Calu3 (cell line): ENCODE measurements at regions not wholly inside any gene's neighbourhood (a gene's known extent, or its start where the extent isn't known, plus 50 kb on each side); places are given as distances from the start of the nearest gene placed in this dataset.

Experiments
- BruUV-seq: library from RNA; stranded (reverse); fragments of 400-500 nt; replicated peaks from 2 replicates; lab custom pipeline; 2021; lab: Mats Ljungman, UMichigan
- CTCF ChIA-PET: fragments of 300-600 bp; sonication (Branson Sonifier 250); formaldehyde crosslinking; loops from one replicate; lab custom pipeline; 2022; ENCODE audit warnings: antibody characterized with exemption; lab: Charles Lee
- DNase-seq: peaks from one replicate; pipeline ENCODE4 v3.0.0; 2022
- H3K27ac Mint-ChIP-seq: one replicate; pipeline ENCODE4 v1.8.0; 2022; ENCODE audit warnings: mixed read lengths; ENCODE audit not compliant: unreplicated experiment
- H3K27me3 Mint-ChIP-seq: one replicate; pipeline ENCODE4 v1.8.0; 2022; ENCODE audit warnings: mixed read lengths; ENCODE audit not compliant: unreplicated experiment
- H3K36me3 Mint-ChIP-seq: one replicate; pipeline ENCODE4 v1.8.0; 2022; ENCODE audit warnings: mild to moderate bottlenecking, moderate library complexity, mixed read lengths; ENCODE audit not compliant: insufficient read depth, unreplicated experiment
- H3K4me1 Mint-ChIP-seq: one replicate; pipeline ENCODE4 v1.8.0; 2022; ENCODE audit warnings: mild to moderate bottlenecking, low read depth, mixed read lengths; ENCODE audit not compliant: unreplicated experiment
- H3K4me3 Mint-ChIP-seq: one replicate; pipeline ENCODE4 v1.8.0; 2022; ENCODE audit warnings: mild to moderate bottlenecking, low read depth, moderate library complexity, mixed read lengths; ENCODE audit not compliant: unreplicated experiment
- H3K9me3 Mint-ChIP-seq: one replicate; pipeline ENCODE4 v1.8.0; 2022; ENCODE audit warnings: low read depth, mixed read lengths; ENCODE audit not compliant: unreplicated experiment
- CTCF ChIP-seq: fragments of 200-600 bp; IDR thresholded peaks from one replicate; pipeline ENCODE4 v1.8.0; 2022; ENCODE audit warnings: antibody characterized with exemption; ENCODE audit not compliant: unreplicated experiment
- intact Hi-C: fragments of 100-400 bp; cut with micrococcal nuclease; formaldehyde crosslinking; loops from one replicate; pipeline ENCODE4 v1.10.0; 2022; ENCODE audit not compliant: unreplicated experiment

- Mint-ChIP-seq H3K4me1 (peaks cover 26% of the 10 kb centered on the region), H3K27ac (no peak overlapping the region), H3K9me3 (no peaks in the 10 kb centered on the region), H3K4me3 (no peak overlapping the region), H3K36me3 (peaks cover 4% of the 10 kb centered on the region), H3K27me3 (no peaks in the 10 kb centered on the region)
- CTCF ChIA-PET: interaction anchor here (1.4 kb wide), 1 partner anchor 19 kb away, joined by 5 read pairs; no protein-coding TSS in a partner anchor
- intact Hi-C loops: no loop called here
- no peak for TF ChIP-seq CTCF
- no TSS peak for BruUV-seq
- DNase-seq: no peak
Observed at GRCh38 chr2:55114597-55114996, 64.3 kb upstream of the RTN4 start.

GRCh38 chr2:55114082-55114481, 63.8 kb upstream of the RTN4 start:
- TF ChIP-seq CTCF: no peak
- peaks cover 6% of the 10 kb centered on the region for H3K36me3 Mint-ChIP-seq
- intact Hi-C loops: no loop called here
- no peaks in the 10 kb centered on the region for H3K9me3 Mint-ChIP-seq
- peaks cover 31% of the 10 kb centered on the region for H3K4me1 Mint-ChIP-seq
- H3K27me3 Mint-ChIP-seq: no peaks in the 10 kb centered on the region
- no TSS peak for BruUV-seq
- H3K27ac Mint-ChIP-seq: no peak overlapping the region
- no peak overlapping the region for H3K4me3 Mint-ChIP-seq
- CTCF ChIA-PET: no interaction called here
- DNase-seq: no peak

- CTCF ChIA-PET: no interaction called here
- no TSS peak for BruUV-seq
- intact Hi-C loops: no loop called here
Observed at GRCh38 chr2:55112229-55113031, 62.2 kb upstream of the RTN4 start.

GRCh38 chr2:55111570-55112228, 61.4 kb upstream of the RTN4 start:
- no peak for DNase-seq
- CTCF ChIA-PET: no interaction called here
- BruUV-seq: no TSS peak
- no peak for TF ChIP-seq CTCF
- intact Hi-C loops: no loop called here
- H3K9me3 Mint-ChIP-seq: no peaks in the 10 kb centered on the region
- no peak overlapping the region for H3K4me3 Mint-ChIP-seq
- no peak overlapping the region for H3K27ac Mint-ChIP-seq
- no peaks in the 10 kb centered on the region for H3K27me3 Mint-ChIP-seq
- H3K4me1 Mint-ChIP-seq: peaks cover 43% of the 10 kb centered on the region
- peaks cover 6% of the 10 kb centered on the region for H3K36me3 Mint-ChIP-seq

More at GRCh38 chr2:55112229-55113031, 62.2 kb upstream of the RTN4 start:
- H3K36me3 Mint-ChIP-seq: peaks cover 6% of the 10 kb centered on the region
- no peaks in the 10 kb centered on the region for H3K9me3 Mint-ChIP-seq
- H3K4me1 Mint-ChIP-seq: peaks cover 40% of the 10 kb centered on the region
- H3K27me3 Mint-ChIP-seq: no peaks in the 10 kb centered on the region
- no peak overlapping the region for H3K27ac Mint-ChIP-seq
- DNase-seq: no peak
- no peak overlapping the region for H3K4me3 Mint-ChIP-seq
- TF ChIP-seq CTCF: no peak
